ENCODE measurements at regions not wholly inside any gene's neighbourhood (a gene's known extent, or its start where the extent isn't known, plus 50 kb on each side); places are given as distances from the start of the nearest gene placed in this dataset.

DNA sequence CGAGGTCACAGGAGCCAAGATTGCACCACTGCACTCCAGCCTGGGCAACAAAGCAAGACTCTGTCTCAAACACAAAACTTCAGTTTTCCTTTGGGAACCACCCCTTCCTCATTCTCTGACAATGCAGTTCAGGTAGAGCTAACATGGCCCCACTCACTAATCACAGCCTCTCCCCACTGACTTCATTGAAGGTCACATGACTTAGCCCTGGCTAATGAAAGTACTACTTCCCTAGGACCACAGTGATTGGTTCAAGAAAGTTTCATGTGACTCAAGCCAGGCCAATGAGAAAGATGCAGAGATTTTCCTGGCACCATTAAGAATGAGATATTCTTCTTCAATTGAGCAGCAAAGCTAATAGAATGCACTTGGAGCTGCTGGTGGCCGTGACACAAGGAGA is 67.2 kb upstream of the GPBP1 start:
- H3K27me3 ChIP-seq (replicated peaks in 1 of 4; ENCODE audit: control insufficient read depth in 3 of 4, extremely low read depth in 1 of 4, insufficient read depth in 3 of 4, low read length in 3 of 4), result no peaks in the 10 kb centered on the region; a peak in 1 of 7 replicates
- TF ChIP-seq ZNF274 (IDR thresholded peaks at IDR 0.05; ENCODE audit: borderline replicate concordance, extremely low read depth, low read length), result no peak
- no peak for TF ChIP-seq TAF1 (IDR thresholded peaks at IDR 0.05; ENCODE audit: low read depth, low read length)
- TF ChIP-seq POLR2A (IDR thresholded peaks at IDR 0.05; ENCODE audit: control extremely low read depth in 1 of 2, low read depth in 2 of 2, low read length in 2 of 2), result no peak
- TF ChIP-seq GTF2F1 (IDR thresholded peaks at IDR 0.05; ENCODE audit: borderline replicate concordance, low read depth, low read length), result no peak
- no peak for TF ChIP-seq CBX8 (IDR thresholded peaks at IDR 0.05; ENCODE audit: borderline replicate concordance, low read depth, low read length)
- TF ChIP-seq RAD21 (IDR thresholded peaks at IDR 0.05 in 1 of 2, conservative IDR thresholded peaks at IDR 0.05 in 1 of 2; ENCODE audit: low read depth in 2 of 2, low read length in 2 of 2), result no peak
- no peak for TF ChIP-seq KDM1A (IDR thresholded peaks at IDR 0.05; ENCODE audit: borderline replicate concordance, low read length)
- TF ChIP-seq CTBP2 (IDR thresholded peaks at IDR 0.05; ENCODE audit: borderline replicate concordance, insufficient read depth, insufficient read length, low read length), result no peak
- no peak for TF ChIP-seq JUND (IDR thresholded peaks at IDR 0.05; ENCODE audit: low read length)
- no peak for TF ChIP-seq CHD1 (IDR thresholded peaks at IDR 0.05; ENCODE audit: low read depth, low read length)
- no peak for TF ChIP-seq HDAC6 (IDR thresholded peaks at IDR 0.05; ENCODE audit: low read depth, low read length)
- TF ChIP-seq PHF8 (conservative IDR thresholded peaks at IDR 0.05; ENCODE audit: low read depth, low read length), result no peak
- TF ChIP-seq, protein P1, sequence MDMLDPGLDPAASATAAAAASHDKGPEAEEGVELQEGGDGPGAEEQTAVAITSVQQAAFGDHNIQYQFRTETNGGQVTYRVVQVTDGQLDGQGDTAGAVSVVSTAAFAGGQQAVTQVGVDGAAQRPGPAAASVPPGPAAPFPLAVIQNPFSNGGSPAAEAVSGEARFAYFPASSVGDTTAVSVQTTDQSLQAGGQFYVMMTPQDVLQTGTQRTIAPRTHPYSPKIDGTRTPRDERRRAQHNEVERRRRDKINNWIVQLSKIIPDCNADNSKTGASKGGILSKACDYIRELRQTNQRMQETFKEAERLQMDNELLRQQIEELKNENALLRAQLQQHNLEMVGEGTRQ (IDR thresholded peaks at IDR 0.05; ENCODE audit: low read length), result no peak
- no peak for TF ChIP-seq CEBPB (IDR thresholded peaks at IDR 0.05; ENCODE audit: low read depth, low read length)

More for the DNA sequence above, 67.2 kb upstream of the GPBP1 start:
- no peak overlapping the region for H4K5ac ChIP-seq (ENCODE audit: insufficient read length, low read depth, low read length)
- no peak overlapping the region for H4K8ac ChIP-seq (ENCODE audit: extremely low read depth, insufficient read depth, low read length)
- H2BK12ac ChIP-seq (ENCODE audit: low read depth, low read length), result no peak overlapping the region
- no peak overlapping the region for H3K4me3 ChIP-seq (ENCODE audit: extremely low read depth in 1 of 4, insufficient read depth in 2 of 4, low read depth in 3 of 4, low read length in 4 of 4)
- H3K36me3 ChIP-seq (ENCODE audit: control insufficient read depth in 2 of 4, insufficient read depth in 4 of 4, low read length in 3 of 4), result no peaks in the 10 kb centered on the region
- no peak overlapping the region for H2AFZ ChIP-seq (ENCODE audit: low read length)
- no peak for DNase-seq (ENCODE audit: low read depth in 1 of 2, low spot score in 2 of 2)
- H4K20me1 ChIP-seq (replicated peaks in 1 of 2; ENCODE audit: control insufficient read depth in 1 of 2, insufficient read depth in 2 of 2, low read length in 2 of 2), result no peaks in the 10 kb centered on the region
- H3K79me2 ChIP-seq (ENCODE audit: control insufficient read depth in 1 of 2, insufficient read depth in 2 of 2, low read length in 2 of 2), result no peaks in the 10 kb centered on the region
- H3K4me1 ChIP-seq (replicated peaks in 1 of 4; ENCODE audit: control insufficient read depth in 3 of 4, insufficient read depth in 4 of 4, low read length in 3 of 4), result no peaks in the 10 kb centered on the region
- no peaks in the 10 kb centered on the region for H3K79me1 ChIP-seq (ENCODE audit: low read depth, low read length)
- 72% methylated on average over 2 of the region's 2 CpGs; no CpG with 5 or more reads in 1 of the 2 experiments for whole genome bisulfite sequencing, 2 experiments (ENCODE audit: extremely low coverage in 1 of 2, insufficient coverage in 1 of 2, insufficient read length in 1 of 2, insufficient replicate concordance in 2 of 2, low coverage in 1 of 2, low lambda C conversion rate in 2 of 2, missing lambda C conversion rate in 1 of 2)
- H2AK5ac ChIP-seq (ENCODE audit: low read depth, low read length), result no peak overlapping the region
- no peak overlapping the region for H4K91ac ChIP-seq (replicated peaks; ENCODE audit: insufficient read length, low read length)
- FAIRE-seq, result no peak
- no peak overlapping the region for H2BK15ac ChIP-seq (ENCODE audit: low read length)
- H2BK5ac ChIP-seq (ENCODE audit: low read depth, low read length), result no peak overlapping the region
- H3K56ac ChIP-seq (replicated peaks; ENCODE audit: insufficient read length, low read depth, low read length), result no peak overlapping the region
- no peak overlapping the region for H3K27ac ChIP-seq (ENCODE audit: low read depth, low read length)
- no peak overlapping the region for H3K23ac ChIP-seq (ENCODE audit: insufficient read length)
- H3K9me3 ChIP-seq (ENCODE audit: insufficient read depth in 2 of 2, low read depth in 1 of 2, low read length in 1 of 2), result no peaks in the 10 kb centered on the region
- H2BK20ac ChIP-seq (ENCODE audit: low read length), result no peak overlapping the region
- H3K14ac ChIP-seq (ENCODE audit: insufficient read length), result no peak overlapping the region
- no peaks in the 10 kb centered on the region for H3K23me2 ChIP-seq (ENCODE audit: low read depth, low read length)
- H3K9ac ChIP-seq (replicated peaks in 1 of 4; ENCODE audit: extremely low read depth in 1 of 4, low read depth in 3 of 4, low read length in 3 of 4), result no peak overlapping the region
- H3K4me2 ChIP-seq (ENCODE audit: insufficient read depth in 1 of 2, low read depth in 2 of 2, low read length in 2 of 2), result no peak overlapping the region
- ChIA-PET CTCF (ENCODE audit: partially characterized antibody) (interaction anchor here (0.6 to 1.7 kb wide), 3 partner anchors 12 to 224 kb away, joined by 3 to 5 read pairs (median 4); no protein-coding TSS in a partner anchor), POLR2A (ENCODE audit: partially characterized antibody) (no interaction called here)
- no peak overlapping the region for H3K18ac ChIP-seq (ENCODE audit: extremely low read depth, low read length)
- H3K4ac ChIP-seq (replicated peaks; ENCODE audit: insufficient read length, low read depth, low read length), result no peak overlapping the region
- H2BK120ac ChIP-seq (replicated peaks; ENCODE audit: low read depth, low read length), result no peak overlapping the region
